SK-N-MC (cell line): ENCODE measurements at regions not wholly inside any gene's neighbourhood (a gene's known extent, or its start where the extent isn't known, plus 50 kb on each side); places are given as distances from the start of the nearest gene placed in this dataset.

Source experiments
- EZH2 ChIP-seq: fragments of 200-600 bp; sonication (generic); IDR thresholded peaks from one replicate; pipeline ENCODE4 v1.6.1; 2017; ENCODE audit warnings: antibody characterized with exemption
- FOXP2 ChIP-seq: optimal IDR thresholded peaks from 2 replicates; pipeline ENCODE3; 2011; ENCODE audit warnings: mild to moderate bottlenecking, moderate library complexity; ENCODE audit not compliant: insufficient read depth; ENCODE audit errors: extremely low read length, control extremely low read depth
- POLR2AphosphoS5 ChIP-seq: IDR thresholded peaks from 2 replicates; pipeline ENCODE4 v1.6.1; 2012; ENCODE audit warnings: mild to moderate bottlenecking, low read depth, low read length, borderline replicate concordance

DNA sequence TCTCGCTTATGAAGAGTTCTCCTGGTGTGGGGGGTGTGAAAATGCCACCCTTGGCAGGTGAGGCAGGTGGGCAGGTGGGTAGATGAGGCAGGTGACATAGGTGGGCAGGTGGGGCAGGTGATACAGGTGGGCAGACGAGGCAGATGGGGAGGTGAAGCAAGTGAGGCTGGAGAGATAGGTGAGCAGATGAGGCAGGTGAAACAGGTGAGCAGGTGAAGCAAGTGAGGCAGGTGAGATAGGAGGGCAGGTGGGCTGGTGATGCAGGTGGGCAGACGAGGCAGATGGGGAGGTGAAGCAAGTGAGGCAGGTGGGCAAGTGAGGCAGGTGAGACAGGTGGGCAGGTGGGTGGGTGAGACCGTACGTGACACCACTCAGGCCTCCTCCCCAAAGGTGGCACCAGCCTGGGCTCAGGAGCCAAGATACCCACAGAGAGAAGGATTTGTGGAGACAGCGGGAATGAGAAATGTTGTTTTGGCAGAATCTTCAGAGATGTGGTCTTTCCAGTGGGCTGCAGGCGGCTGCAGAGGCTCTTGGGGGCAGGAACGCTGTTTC lies 232.3 kb upstream of the MYT1L start:
- TF ChIP-seq POLR2AphosphoS5: no peak
- TF ChIP-seq EZH2: no peak
- no peak for TF ChIP-seq FOXP2
